HFFc6 (cell line): ENCODE measurements at regions not wholly inside any gene's neighbourhood (a gene's known extent, or its start where the extent isn't known, plus 50 kb on each side); places are given as distances from the start of the nearest gene placed in this dataset.

Source experiments
- DNase-seq: peaks from one replicate; pipeline ENCODE4 v3.0.0-alpha.2; 2018
- H3K27ac Mint-ChIP-seq: 2 replicates; pipeline ENCODE4 v1.8.0; 2020; ENCODE audit warnings: mild to moderate bottlenecking, mixed read lengths
- H3K27me3 Mint-ChIP-seq: 2 replicates; pipeline ENCODE4 v1.8.0; 2021; ENCODE audit warnings: mild to moderate bottlenecking, moderate library complexity, mixed read lengths; ENCODE audit not compliant: insufficient read depth
- H3K36me3 Mint-ChIP-seq: 2 replicates; pipeline ENCODE4 v1.8.0; 2021; ENCODE audit warnings: low read depth, mixed read lengths
- H3K4me1 Mint-ChIP-seq: 2 replicates; pipeline ENCODE4 v1.8.0; 2020; ENCODE audit warnings: low read depth, mixed read lengths
- H3K4me3 Mint-ChIP-seq: 2 replicates; pipeline ENCODE4 v1.8.0; 2020; ENCODE audit warnings: mild to moderate bottlenecking, moderate library complexity, mixed read lengths
- H3K9me3 Mint-ChIP-seq: 2 replicates; pipeline ENCODE4 v1.8.0; 2020; ENCODE audit warnings: mild to moderate bottlenecking, mixed read lengths
- CTCF ChIP-seq: fragments of 200-600 bp; sonication (generic); IDR thresholded peaks from 2 replicates; pipeline ENCODE4 v1.5.0; 2021; ENCODE audit warnings: antibody characterized with exemption, mild to moderate bottlenecking

GRCh38 chr6:133012774-133013173, 198.4 kb downstream of the RPS12 start:
- DNase-seq: no peak
- no peak for TF ChIP-seq CTCF
- Mint-ChIP-seq H3K9me3 (peaks cover 4% of the 10 kb centered on the region; the same call in 1 of the 2 replicates), H3K4me3 (no peak overlapping the region), H3K27me3 (no peaks in the 10 kb centered on the region), H3K27ac (no peak overlapping the region), H3K36me3 (no peaks in the 10 kb centered on the region; the same call in 1 of the 2 replicates), H3K4me1 (no peaks in the 10 kb centered on the region)

GRCh38 chr6:133016631-133017030, 202.3 kb downstream of the RPS12 start:
- no peaks in the 10 kb centered on the region for H3K4me1 Mint-ChIP-seq

GRCh38 chr6:133017581-133017980, 203.2 kb downstream of the RPS12 start:
- peaks cover 3% of the 10 kb centered on the region; the same call in 1 of the 2 replicates for H3K27me3 Mint-ChIP-seq
- H3K36me3 Mint-ChIP-seq: no peaks in the 10 kb centered on the region; the same call in 1 of the 2 replicates
- no peaks in the 10 kb centered on the region for H3K4me1 Mint-ChIP-seq
- no peaks in the 10 kb centered on the region; the same call in 1 of the 2 replicates for H3K9me3 Mint-ChIP-seq
- no peak for DNase-seq
- TF ChIP-seq CTCF: no peak
- H3K27ac Mint-ChIP-seq: no peak overlapping the region
- no peak overlapping the region for H3K4me3 Mint-ChIP-seq

More at GRCh38 chr6:133016631-133017030, 202.3 kb downstream of the RPS12 start:
- no peak for DNase-seq
- H3K27me3 Mint-ChIP-seq: peaks cover 3% of the 10 kb centered on the region; the same call in 1 of the 2 replicates
- no peaks in the 10 kb centered on the region; the same call in 1 of the 2 replicates for H3K9me3 Mint-ChIP-seq
- no peak for TF ChIP-seq CTCF
- no peak overlapping the region for H3K27ac Mint-ChIP-seq
- no peaks in the 10 kb centered on the region; the same call in 1 of the 2 replicates for H3K36me3 Mint-ChIP-seq
- H3K4me3 Mint-ChIP-seq: no peak overlapping the region

GRCh38 chr6:133026705-133027104, 212.3 kb downstream of the RPS12 start:
- no peaks in the 10 kb centered on the region for H3K36me3 Mint-ChIP-seq
- H3K4me3 Mint-ChIP-seq: no peak overlapping the region
- no peaks in the 10 kb centered on the region for H3K27me3 Mint-ChIP-seq
- no peak for DNase-seq
- TF ChIP-seq CTCF: no peak
- no peak overlapping the region for H3K27ac Mint-ChIP-seq
- H3K4me1 Mint-ChIP-seq: no peaks in the 10 kb centered on the region
- H3K9me3 Mint-ChIP-seq: peaks cover 24% of the 10 kb centered on the region

- DNase-seq: no peak
- TF ChIP-seq CTCF: no peak
- H3K4me3 Mint-ChIP-seq: no peak overlapping the region
- no peaks in the 10 kb centered on the region for H3K36me3 Mint-ChIP-seq
- no peaks in the 10 kb centered on the region for H3K27me3 Mint-ChIP-seq
- H3K27ac Mint-ChIP-seq: no peak overlapping the region
- H3K9me3 Mint-ChIP-seq: peaks cover 22% of the 10 kb centered on the region
- H3K4me1 Mint-ChIP-seq: no peaks in the 10 kb centered on the region
Observed at GRCh38 chr6:133033263-133033662, 207.9 kb upstream of the EYA4 start.
